HL-60 (cell line): ENCODE measurements at regions not wholly inside any gene's neighbourhood (a gene's known extent, or its start where the extent isn't known, plus 50 kb on each side); places are given as distances from the start of the nearest gene placed in this dataset.

Experiments used
- CTCF ChIP-seq: IDR thresholded peaks from one replicate; pipeline ENCODE4 v1.5.1; 2011; ENCODE audit warnings: low read length, control low read depth, inconsistent platforms; ENCODE audit not compliant: insufficient read depth
- GABPA ChIP-seq: IDR thresholded peaks from 2 replicates; pipeline ENCODE4 v1.6.1; 2012; ENCODE audit warnings: low read depth
- POLR2AphosphoS5 ChIP-seq: IDR thresholded peaks from 2 replicates; pipeline ENCODE4 v1.6.1; 2012; ENCODE audit warnings: low read depth
- TF ChIP-seq, protein P1 (sequence below): IDR thresholded peaks from 2 replicates; pipeline ENCODE4 v1.6.1; 2012; ENCODE audit warnings: low read depth; ENCODE audit not compliant: insufficient replicate concordance

DNA sequence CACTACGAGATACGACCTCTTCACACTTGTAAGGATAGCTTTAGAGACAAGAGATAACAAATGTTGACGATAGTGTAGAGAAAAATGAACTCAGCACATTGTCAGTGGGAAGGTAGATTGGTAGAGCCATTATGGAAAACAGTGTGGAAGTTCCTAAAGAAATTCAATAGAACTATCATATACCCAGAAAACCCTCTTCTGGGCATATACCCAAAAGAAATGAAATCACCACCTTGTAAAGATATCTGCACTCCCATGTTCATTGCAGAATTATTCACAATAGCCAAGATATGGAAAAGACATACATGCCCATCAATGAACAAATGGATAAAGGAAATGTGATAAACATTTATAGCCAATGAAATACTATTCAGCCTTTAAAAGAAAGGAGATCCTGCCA is 499.8 kb upstream of the TBX3 start:
- TF ChIP-seq CTCF (no peak), POLR2AphosphoS5 (no peak), GABPA (no peak)
- TF ChIP-seq, protein P1, sequence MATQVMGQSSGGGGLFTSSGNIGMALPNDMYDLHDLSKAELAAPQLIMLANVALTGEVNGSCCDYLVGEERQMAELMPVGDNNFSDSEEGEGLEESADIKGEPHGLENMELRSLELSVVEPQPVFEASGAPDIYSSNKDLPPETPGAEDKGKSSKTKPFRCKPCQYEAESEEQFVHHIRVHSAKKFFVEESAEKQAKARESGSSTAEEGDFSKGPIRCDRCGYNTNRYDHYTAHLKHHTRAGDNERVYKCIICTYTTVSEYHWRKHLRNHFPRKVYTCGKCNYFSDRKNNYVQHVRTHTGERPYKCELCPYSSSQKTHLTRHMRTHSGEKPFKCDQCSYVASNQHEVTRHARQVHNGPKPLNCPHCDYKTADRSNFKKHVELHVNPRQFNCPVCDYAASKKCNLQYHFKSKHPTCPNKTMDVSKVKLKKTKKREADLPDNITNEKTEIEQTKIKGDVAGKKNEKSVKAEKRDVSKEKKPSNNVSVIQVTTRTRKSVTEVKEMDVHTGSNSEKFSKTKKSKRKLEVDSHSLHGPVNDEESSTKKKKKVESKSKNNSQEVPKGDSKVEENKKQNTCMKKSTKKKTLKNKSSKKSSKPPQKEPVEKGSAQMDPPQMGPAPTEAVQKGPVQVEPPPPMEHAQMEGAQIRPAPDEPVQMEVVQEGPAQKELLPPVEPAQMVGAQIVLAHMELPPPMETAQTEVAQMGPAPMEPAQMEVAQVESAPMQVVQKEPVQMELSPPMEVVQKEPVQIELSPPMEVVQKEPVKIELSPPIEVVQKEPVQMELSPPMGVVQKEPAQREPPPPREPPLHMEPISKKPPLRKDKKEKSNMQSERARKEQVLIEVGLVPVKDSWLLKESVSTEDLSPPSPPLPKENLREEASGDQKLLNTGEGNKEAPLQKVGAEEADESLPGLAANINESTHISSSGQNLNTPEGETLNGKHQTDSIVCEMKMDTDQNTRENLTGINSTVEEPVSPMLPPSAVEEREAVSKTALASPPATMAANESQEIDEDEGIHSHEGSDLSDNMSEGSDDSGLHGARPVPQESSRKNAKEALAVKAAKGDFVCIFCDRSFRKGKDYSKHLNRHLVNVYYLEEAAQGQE, result no peak
